ENCODE measurements at regions not wholly inside any gene's neighbourhood (a gene's known extent, or its start where the extent isn't known, plus 50 kb on each side); places are given as distances from the start of the nearest gene placed in this dataset.

DNA sequence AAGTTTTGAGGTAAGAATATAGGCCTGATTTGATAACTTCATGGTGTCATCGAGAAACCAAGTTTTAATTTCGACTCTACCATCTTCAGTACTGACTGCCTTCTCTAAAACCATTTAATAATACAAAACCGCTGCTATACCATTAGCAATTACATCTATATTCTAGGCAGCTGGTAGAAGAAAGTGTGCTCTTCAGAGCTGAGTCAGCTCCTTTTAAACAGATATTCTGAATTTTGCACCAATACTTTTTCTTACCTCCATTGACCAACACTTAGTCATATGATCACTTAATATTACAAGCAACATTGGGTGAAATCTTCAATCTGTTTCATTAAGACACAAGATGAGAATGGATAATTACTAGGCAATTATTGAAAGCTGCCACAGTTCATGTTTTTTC, 1667.8 kb downstream of the PCDH9 start:
- Histone ChIP-seq H3F3A (ENCODE audit: control insufficient read depth, insufficient read depth) (no peaks in the 10 kb centered on the region), H3K9me3 (ENCODE audit: control insufficient read depth, insufficient read depth, low read length) (no peaks in the 10 kb centered on the region), H4K20me1 (ENCODE audit: control insufficient read depth, insufficient read depth, low read depth, low read length) (no peaks in the 10 kb centered on the region), H3K9me2 (replicated peaks; ENCODE audit: control insufficient read depth, low read length) (no peaks in the 10 kb centered on the region), H3K4me3 (ENCODE audit: low read length) (no peak overlapping the region), H3K4me1 (ENCODE audit: control insufficient read depth, low read length) (no peaks in the 10 kb centered on the region), H3K79me2 (ENCODE audit: control insufficient read depth, low read length) (no peaks in the 10 kb centered on the region), H3K4me2 (ENCODE audit: low read length) (no peak overlapping the region), H3K27me3 (ENCODE audit: control insufficient read depth, low read length) (no peaks in the 10 kb centered on the region), H3K36me3 (ENCODE audit: control insufficient read depth, low read length) (no peaks in the 10 kb centered on the region), H3K27ac (ENCODE audit: low read depth, low read length) (no peak overlapping the region)
- no peak for TF ChIP-seq EZH2phosphoT487 (IDR thresholded peaks at IDR 0.05; ENCODE audit: borderline replicate concordance, low read length)
- TF ChIP-seq, protein P1, sequence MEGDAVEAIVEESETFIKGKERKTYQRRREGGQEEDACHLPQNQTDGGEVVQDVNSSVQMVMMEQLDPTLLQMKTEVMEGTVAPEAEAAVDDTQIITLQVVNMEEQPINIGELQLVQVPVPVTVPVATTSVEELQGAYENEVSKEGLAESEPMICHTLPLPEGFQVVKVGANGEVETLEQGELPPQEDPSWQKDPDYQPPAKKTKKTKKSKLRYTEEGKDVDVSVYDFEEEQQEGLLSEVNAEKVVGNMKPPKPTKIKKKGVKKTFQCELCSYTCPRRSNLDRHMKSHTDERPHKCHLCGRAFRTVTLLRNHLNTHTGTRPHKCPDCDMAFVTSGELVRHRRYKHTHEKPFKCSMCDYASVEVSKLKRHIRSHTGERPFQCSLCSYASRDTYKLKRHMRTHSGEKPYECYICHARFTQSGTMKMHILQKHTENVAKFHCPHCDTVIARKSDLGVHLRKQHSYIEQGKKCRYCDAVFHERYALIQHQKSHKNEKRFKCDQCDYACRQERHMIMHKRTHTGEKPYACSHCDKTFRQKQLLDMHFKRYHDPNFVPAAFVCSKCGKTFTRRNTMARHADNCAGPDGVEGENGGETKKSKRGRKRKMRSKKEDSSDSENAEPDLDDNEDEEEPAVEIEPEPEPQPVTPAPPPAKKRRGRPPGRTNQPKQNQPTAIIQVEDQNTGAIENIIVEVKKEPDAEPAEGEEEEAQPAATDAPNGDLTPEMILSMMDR (IDR thresholded peaks at IDR 0.05; ENCODE audit: low read depth, low read length, poor library complexity, severe bottlenecking), result no peak

DNA sequence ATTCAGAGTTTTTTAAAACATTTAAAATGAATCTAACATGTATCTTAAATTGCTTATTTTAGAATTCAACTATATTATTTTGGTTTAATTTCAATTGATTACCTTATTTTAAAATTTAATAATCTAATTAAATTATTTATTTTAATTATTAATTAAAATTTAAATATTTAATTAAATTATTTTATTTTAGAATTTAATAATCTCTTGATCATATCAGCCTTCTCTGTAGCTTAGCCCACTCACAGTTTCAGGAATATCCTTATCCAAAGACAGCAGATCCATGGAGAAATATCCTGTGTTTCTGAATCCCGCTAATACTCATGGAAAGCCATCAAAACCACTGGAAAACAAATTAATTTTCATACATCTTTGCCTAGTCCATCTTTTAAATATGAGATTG, 1669.2 kb downstream of the PCDH9 start:
- no peak overlapping the region for H3K4me2 ChIP-seq (ENCODE audit: low read length)
- no peaks in the 10 kb centered on the region for H3K79me2 ChIP-seq (ENCODE audit: control insufficient read depth, low read length)
- H3K36me3 ChIP-seq (ENCODE audit: control insufficient read depth, low read length), result no peaks in the 10 kb centered on the region
- H3K27me3 ChIP-seq (ENCODE audit: control insufficient read depth, low read length), result no peaks in the 10 kb centered on the region
- no peaks in the 10 kb centered on the region for H3K9me2 ChIP-seq (replicated peaks; ENCODE audit: control insufficient read depth, low read length)
- no peak overlapping the region for H3K4me3 ChIP-seq (ENCODE audit: low read length)
- H3K4me1 ChIP-seq (ENCODE audit: control insufficient read depth, low read length), result no peaks in the 10 kb centered on the region
- no peaks in the 10 kb centered on the region for H4K20me1 ChIP-seq (ENCODE audit: control insufficient read depth, insufficient read depth, low read depth, low read length)
- no peaks in the 10 kb centered on the region for H3K9me3 ChIP-seq (ENCODE audit: control insufficient read depth, insufficient read depth, low read length)
- TF ChIP-seq, protein P1 (IDR thresholded peaks at IDR 0.05; ENCODE audit: low read depth, low read length, poor library complexity, severe bottlenecking), result no peak
- TF ChIP-seq EZH2phosphoT487 (IDR thresholded peaks at IDR 0.05; ENCODE audit: borderline replicate concordance, low read length), result no peak
- no peaks in the 10 kb centered on the region for H3F3A ChIP-seq (ENCODE audit: control insufficient read depth, insufficient read depth)
- no peak overlapping the region for H3K27ac ChIP-seq (ENCODE audit: low read depth, low read length)

DNA sequence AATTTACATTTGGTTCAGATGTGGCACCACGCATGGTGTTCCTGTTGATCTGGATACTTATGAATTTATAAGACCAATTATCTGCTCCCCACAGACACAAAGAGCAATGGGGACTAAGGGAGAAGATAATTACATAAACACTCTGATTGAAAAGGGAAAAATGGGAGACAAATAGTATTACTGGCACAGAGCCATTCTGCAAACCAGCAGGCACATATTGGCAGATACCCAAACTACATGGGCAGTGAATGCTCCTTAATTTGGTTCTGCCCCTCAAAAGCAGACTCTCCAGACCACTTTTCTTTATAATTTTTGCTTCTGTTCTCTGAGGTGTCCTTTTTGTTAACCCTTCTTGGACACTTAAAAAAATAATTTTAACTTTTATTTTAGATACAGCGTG, 1674.2 kb downstream of the PCDH9 start:
- no peaks in the 10 kb centered on the region for H4K20me1 ChIP-seq (ENCODE audit: control insufficient read depth, insufficient read depth, low read depth, low read length)
- no peaks in the 10 kb centered on the region for H3K9me3 ChIP-seq (ENCODE audit: control insufficient read depth, insufficient read depth, low read length)
- no peak overlapping the region for H3K4me3 ChIP-seq (ENCODE audit: low read length)
- H3K27ac ChIP-seq (ENCODE audit: low read depth, low read length), result no peak overlapping the region
- H3K9me2 ChIP-seq (replicated peaks; ENCODE audit: control insufficient read depth, low read length), result no peaks in the 10 kb centered on the region
- TF ChIP-seq EZH2phosphoT487 (IDR thresholded peaks at IDR 0.05; ENCODE audit: borderline replicate concordance, low read length), result no peak
- TF ChIP-seq, protein P1 (IDR thresholded peaks at IDR 0.05; ENCODE audit: low read depth, low read length, poor library complexity, severe bottlenecking), result no peak
- no peaks in the 10 kb centered on the region for H3F3A ChIP-seq (ENCODE audit: control insufficient read depth, insufficient read depth)
- H3K36me3 ChIP-seq (ENCODE audit: control insufficient read depth, low read length), result no peaks in the 10 kb centered on the region
- H3K27me3 ChIP-seq (ENCODE audit: control insufficient read depth, low read length), result no peaks in the 10 kb centered on the region
- H3K4me1 ChIP-seq (ENCODE audit: control insufficient read depth, low read length), result no peaks in the 10 kb centered on the region
- no peak overlapping the region for H3K4me2 ChIP-seq (ENCODE audit: low read length)
- no peaks in the 10 kb centered on the region for H3K79me2 ChIP-seq (ENCODE audit: control insufficient read depth, low read length)
